HCT116 (cell line): ENCODE measurements at regions not wholly inside any gene's neighbourhood (a gene's known extent, or its start where the extent isn't known, plus 50 kb on each side); places are given as distances from the start of the nearest gene placed in this dataset.

Source experiments
- ATAC-seq: fragments of 200-7000 bp; cut with Tn5 transposase; 2 replicates; pipeline ENCODE4 v1.9.1; 2020; ENCODE audit warnings: mild to moderate bottlenecking, moderate library complexity
- BruUV-seq: library from RNA; stranded (reverse); fragments of 400-500 nt; replicated peaks from 2 replicates; lab custom pipeline; 2021; lab: Mats Ljungman, UMichigan
- CTCF ChIA-PET: fragments of 300-600 bp; sonication (Branson Sonifier 250); formaldehyde crosslinking; loops from one replicate; lab custom pipeline; 2021; ENCODE audit warnings: antibody characterized with exemption; lab: Charles Lee
- POLR2A ChIA-PET: fragments of 300-600, 350-600 bp; sonication (Branson Sonifier 250); formaldehyde crosslinking; loops from one replicate; lab custom pipeline; 2021; ENCODE audit warnings: antibody characterized with exemption; lab: Charles Lee
- RAD21 ChIA-PET, 2 experiments: fragments of 300-600 bp; sonication (Branson Sonifier 250); formaldehyde crosslinking; loops; one replicate each; lab custom pipeline; 2023; ENCODE audit warnings: low total read pairs in 2 of 2; ENCODE audit not compliant: uncharacterized antibody in 2 of 2, unreplicated experiment in 2 of 2, low non-redundant PET in 1 of 2; lab: Charles Lee
- DNase-seq: peaks from one replicate; pipeline ENCODE4 v3.0.0-alpha.2; 2010; ENCODE audit warnings: low read depth, low spot score
- H2AFZ ChIP-seq: fragments of 200-600 bp; shearing (Covaris generic), sonication (generic); 2 replicates; pipeline ENCODE4 v1.6.1; 2017; ENCODE audit warnings: low read depth, mixed run types, mixed read lengths, antibody characterized with exemption, low read length; ENCODE audit not compliant: poor library complexity, severe bottlenecking
- H3K27ac ChIP-seq: 2 replicates; pipeline ENCODE4 v1.5.1; 2012; ENCODE audit warnings: low read depth, low read length
- H3K27me3 ChIP-seq: fragments of 200-600 bp; sonication (generic); 2 replicates; pipeline ENCODE4 v1.6.1; 2016; ENCODE audit warnings: mixed run types, low read length, mixed read lengths; ENCODE audit not compliant: insufficient read depth
- H3K36me3 ChIP-seq, 2 experiments: fragments of 200-500 bp in 1 of 2; fragments of 200-600 bp in 1 of 2; sonication (Bioruptor generic) in 1 of 2; sonication (generic) in 1 of 2; 2 replicates each; pipeline versions ENCODE4 v1.5.1 to v1.6.1; 2014 to 2016; ENCODE audit warnings: low read length in 2 of 2, inconsistent platforms in 1 of 2, mixed read lengths in 1 of 2, mixed run types in 1 of 2; ENCODE audit not compliant: insufficient read depth in 2 of 2, control insufficient read depth in 1 of 2
- H3K4me1 ChIP-seq, 2 experiments: fragments of 200-600 bp in 1 of 2; sonication (generic) in 1 of 2; 2 replicates each; pipeline versions ENCODE4 v1.5.1 to v1.6.1; 2012 to 2017; ENCODE audit warnings: low read length in 2 of 2, inconsistent platforms in 1 of 2, mild to moderate bottlenecking in 1 of 2, mixed read lengths in 1 of 2, mixed run types in 1 of 2, moderate library complexity in 1 of 2; ENCODE audit not compliant: insufficient read depth in 2 of 2, control insufficient read depth in 1 of 2
- H3K4me2 ChIP-seq: fragments of 200-600 bp; sonication (generic); 2 replicates; pipeline ENCODE4 v1.6.1; 2017; ENCODE audit warnings: mixed run types, low read length, mixed read lengths
- H3K4me3 ChIP-seq, 2 experiments: fragments of 200-600 bp in 1 of 2; sonication (generic) in 1 of 2; replicated peaks in 1 of 2; 2 replicates each; pipeline ENCODE4 v1.5.1; 2011 to 2016; ENCODE audit warnings: low read length in 2 of 2, control low read depth in 1 of 2, low read depth in 1 of 2, mild to moderate bottlenecking in 1 of 2, mixed read lengths in 1 of 2, mixed run types in 1 of 2
- H3K79me2 ChIP-seq: fragments of 200-600 bp; sonication (generic); 2 replicates; pipeline ENCODE4 v1.6.1; 2017; ENCODE audit warnings: mild to moderate bottlenecking, mixed run types, low read length, moderate library complexity, mixed read lengths; ENCODE audit not compliant: insufficient read depth
- H3K9ac ChIP-seq: fragments of 200-600 bp; sonication (generic); 2 replicates; pipeline ENCODE4 v1.6.1; 2016; ENCODE audit warnings: low read length, mixed read lengths
- H3K9me2 ChIP-seq: fragments of 200-600 bp; sonication (generic), shearing (Covaris generic); 2 replicates; pipeline ENCODE4 v1.6.1; 2017; ENCODE audit warnings: mixed run types, mild to moderate bottlenecking, moderate library complexity; ENCODE audit not compliant: insufficient read depth
- H3K9me3 ChIP-seq, 2 experiments: fragments of 200-500 bp in 1 of 2; fragments of 200-600 bp in 1 of 2; sonication (Bioruptor generic) in 1 of 2; sonication (generic) in 1 of 2; 2 replicates each; pipeline ENCODE4 v1.6.1; 2014 to 2017; ENCODE audit warnings: low read length in 2 of 2, mixed read lengths in 2 of 2, inconsistent platforms in 1 of 2, low read depth in 1 of 2, mild to moderate bottlenecking in 1 of 2, mixed run types in 1 of 2, moderate library complexity in 1 of 2; ENCODE audit not compliant: control insufficient read depth in 1 of 2, insufficient read depth in 1 of 2
- H4K20me1 ChIP-seq: fragments of 200-600 bp; sonication (generic), shearing (Covaris generic); 2 replicates; pipeline ENCODE4 v1.6.1; 2017; ENCODE audit warnings: mixed run types, mild to moderate bottlenecking, moderate library complexity; ENCODE audit not compliant: insufficient read depth
- ATF3 ChIP-seq: IDR thresholded peaks from 2 replicates; pipeline ENCODE4 v1.6.1; 2012
- CEBPB ChIP-seq: IDR thresholded peaks from 2 replicates; pipeline ENCODE4 v1.6.1; 2012; ENCODE audit warnings: low read depth
- ELF1 ChIP-seq: IDR thresholded peaks from 2 replicates; pipeline ENCODE4 v1.6.1; 2012; ENCODE audit warnings: low read depth, borderline replicate concordance
- EZH2 ChIP-seq: fragments of 200-600 bp; sonication (generic); IDR thresholded peaks from 2 replicates; pipeline ENCODE4 v1.6.1; 2017; ENCODE audit warnings: antibody characterized with exemption, mixed run types
- EZH2phosphoT487 ChIP-seq: fragments of 200-600 bp; IDR thresholded peaks from 2 replicates; pipeline ENCODE4 v1.6.1; 2018; ENCODE audit warnings: antibody characterized with exemption, borderline replicate concordance
- JUND ChIP-seq: IDR thresholded peaks from 2 replicates; pipeline ENCODE4 v1.6.1; 2012
- RAD21 ChIP-seq: IDR thresholded peaks from 2 replicates; pipeline ENCODE4 v1.6.1; 2012; ENCODE audit warnings: low read depth, mild to moderate bottlenecking
- SP1 ChIP-seq: IDR thresholded peaks from 2 replicates; pipeline ENCODE4 v1.6.1; 2012; ENCODE audit warnings: low read depth
- TCF7L2 ChIP-seq: IDR thresholded peaks from 2 replicates; pipeline ENCODE4 v1.7.0; 2011; ENCODE audit warnings: borderline replicate concordance, inconsistent platforms; ENCODE audit not compliant: insufficient read depth, insufficient read length; ENCODE audit errors: extremely low read depth
- ZBTB33 ChIP-seq: IDR thresholded peaks from 2 replicates; pipeline ENCODE4 v1.6.1; 2011; ENCODE audit warnings: mild to moderate bottlenecking, low read length, moderate library complexity; ENCODE audit not compliant: insufficient replicate concordance; ENCODE audit errors: extremely low read depth
- ZFX ChIP-seq: fragments of 450-650 bp; IDR thresholded peaks from 2 replicates; pipeline ENCODE4 v1.6.1; 2017
- intact Hi-C: fragments of 100-400 bp; cut with micrococcal nuclease; formaldehyde crosslinking; loops from 2 replicates; pipeline ENCODE4 v1.10.0; 2022

- H4K20me1 ChIP-seq = no peaks in the 10 kb centered on the region
- H3K4me3 ChIP-seq = no peak overlapping the region
- ATAC-seq = no peak
- H3K27ac ChIP-seq = no peak overlapping the region
- no peaks in the 10 kb centered on the region for H3K27me3 ChIP-seq
- H3K4me2 ChIP-seq = no peak overlapping the region
- DNase-seq = no peak
- H3K9me3 ChIP-seq = peaks cover 9 to 28% of the 10 kb centered on the region in 2 experiments; a peak in 2 of 4 replicates
- BruUV-seq = no TSS peak
- H3K36me3 ChIP-seq = no peaks in the 10 kb centered on the region
- TF ChIP-seq ZBTB33 (no peak), EZH2 (no peak), TCF7L2 (no peak), ATF3 (no peak), ELF1 (no peak), EZH2phosphoT487 (no peak), SP1 (no peak), ZFX (no peak), JUND (no peak), RAD21 (no peak), CEBPB (no peak)
- TF ChIP-seq, all 23 proteins: peak for 0
- Histone ChIP-seq H2AFZ (no peak overlapping the region), H3K9ac (no peak overlapping the region), H3K9me2 (no peaks in the 10 kb centered on the region), H3K79me2 (no peaks in the 10 kb centered on the region), H3K4me1 (no peaks in the 10 kb centered on the region)
- ChIA-PET POLR2A (no interaction called here), RAD21 (no interaction called here), CTCF (no interaction called here)
- intact Hi-C loops = no loop called here
These were observed 89.9 kb upstream of the EPHA3 start for GRCh38 chr3:89017531-89017930.
